MM.1S (cell line): ENCODE measurements at regions not wholly inside any gene's neighbourhood (a gene's known extent, or its start where the extent isn't known, plus 50 kb on each side); places are given as distances from the start of the nearest gene placed in this dataset.

ENCODE experiments used
- DNase-seq: peaks from one replicate; pipeline ENCODE4 v3.0.0-alpha.2; 2015
- H2AFZ ChIP-seq: fragments of 300-600 bp; sonication (generic); 2 replicates; pipeline ENCODE4 v1.6.0; 2016; ENCODE audit warnings: antibody characterized with exemption, low read length
- H3F3A ChIP-seq: fragments of 300-600 bp; sonication (generic); 2 replicates; pipeline ENCODE4 v1.6.1; 2016; ENCODE audit warnings: mild to moderate bottlenecking, antibody characterized with exemption, low read length, moderate library complexity, mixed read lengths; ENCODE audit not compliant: insufficient read depth
- H3K27ac ChIP-seq: fragments of 300-600 bp; sonication (generic); 2 replicates; pipeline ENCODE4 v1.5.1; 2016; ENCODE audit warnings: mild to moderate bottlenecking, low read length
- H3K27me3 ChIP-seq: fragments of 300-600 bp; sonication (generic); replicated peaks from 2 replicates; pipeline ENCODE4 v1.6.0; 2016; ENCODE audit warnings: low read length; ENCODE audit not compliant: insufficient read depth
- H3K36me3 ChIP-seq: fragments of 300-600 bp; sonication (generic); replicated peaks from 2 replicates; pipeline ENCODE4 v1.6.1; 2016; ENCODE audit warnings: mild to moderate bottlenecking, low read length, mixed read lengths; ENCODE audit not compliant: insufficient read depth
- H3K4me1 ChIP-seq: fragments of 300-600 bp; sonication (generic); 2 replicates; pipeline ENCODE4 v1.6.1; 2016; ENCODE audit warnings: low read length, mixed read lengths
- H3K4me2 ChIP-seq: fragments of 300-600 bp; sonication (generic); 2 replicates; pipeline ENCODE4 v1.6.0; 2016; ENCODE audit warnings: low read depth, low read length
- H3K4me3 ChIP-seq: fragments of 300-600 bp; sonication (generic); 2 replicates; pipeline ENCODE4 v1.5.1; 2016; ENCODE audit warnings: low read length, mixed read lengths
- H3K79me2 ChIP-seq: fragments of 300-600 bp; sonication (generic); 2 replicates; pipeline ENCODE4 v1.6.1; 2016; ENCODE audit warnings: mixed run types, low read length, mixed read lengths
- H3K9ac ChIP-seq: fragments of 300-600 bp; sonication (generic); 2 replicates; pipeline ENCODE4 v1.6.1; 2016; ENCODE audit warnings: low read length, mixed read lengths
- H3K9me2 ChIP-seq: fragments of 300-600 bp; sonication (generic); replicated peaks from 2 replicates; pipeline ENCODE4 v1.6.1; 2016; ENCODE audit warnings: mild to moderate bottlenecking, low read length, mixed read lengths; ENCODE audit not compliant: insufficient read depth
- H3K9me3 ChIP-seq: fragments of 300-600 bp; sonication (generic); replicated peaks from 2 replicates; pipeline ENCODE4 v1.6.1; 2016; ENCODE audit warnings: mild to moderate bottlenecking, low read length, mixed read lengths; ENCODE audit not compliant: insufficient read depth
- H4K20me1 ChIP-seq: fragments of 300-600 bp; sonication (generic); 2 replicates; pipeline ENCODE4 v1.6.1; 2016; ENCODE audit warnings: mild to moderate bottlenecking, low read length, moderate library complexity, mixed read lengths; ENCODE audit not compliant: insufficient read depth
- CTCF ChIP-seq: fragments of 300-600 bp; sonication (generic); IDR thresholded peaks from 2 replicates; pipeline ENCODE4 v1.5.1; 2016; ENCODE audit warnings: antibody characterized with exemption, low read length, mixed read lengths
- EZH2 ChIP-seq: fragments of 300-600 bp; sonication (generic); optimal IDR thresholded peaks from 2 replicates; pipeline ENCODE3; 2017; ENCODE audit warnings: low read depth, mild to moderate bottlenecking, antibody characterized with exemption, low read length, mixed read lengths
- EZH2phosphoT487 ChIP-seq: fragments of 300-600 bp; sonication (generic); IDR thresholded peaks from 2 replicates; pipeline ENCODE4 v1.6.1; 2018; ENCODE audit warnings: antibody characterized with exemption, low read length

GRCh38 chr14:55745906-55746305, 165.9 kb downstream of the KTN1 start:
- DNase-seq: no peak
- TF ChIP-seq CTCF: no peak
- no peak for TF ChIP-seq EZH2phosphoT487
- no peak for TF ChIP-seq EZH2
- Histone ChIP-seq H3K9me3 (no peaks in the 10 kb centered on the region), H2AFZ (no peak overlapping the region), H3F3A (no peaks in the 10 kb centered on the region), H3K27ac (no peak overlapping the region), H3K4me1 (no peaks in the 10 kb centered on the region), H3K36me3 (no peaks in the 10 kb centered on the region), H3K27me3 (no peaks in the 10 kb centered on the region), H3K9me2 (no peaks in the 10 kb centered on the region), H4K20me1 (no peaks in the 10 kb centered on the region), H3K79me2 (no peaks in the 10 kb centered on the region), H3K4me3 (no peak overlapping the region), H3K4me2 (no peak overlapping the region), H3K9ac (no peak overlapping the region)

GRCh38 chr14:55746558-55746957, 166.6 kb downstream of the KTN1 start:
- H4K20me1 ChIP-seq: no peaks in the 10 kb centered on the region
- H3K4me1 ChIP-seq: no peaks in the 10 kb centered on the region
- TF ChIP-seq EZH2 (no peak), EZH2phosphoT487 (no peak), CTCF (no peak)
- no peak overlapping the region for H3K9ac ChIP-seq
- H2AFZ ChIP-seq: no peak overlapping the region
- no peaks in the 10 kb centered on the region for H3K36me3 ChIP-seq
- H3F3A ChIP-seq: no peaks in the 10 kb centered on the region
- no peak overlapping the region for H3K4me2 ChIP-seq
- no peaks in the 10 kb centered on the region for H3K9me3 ChIP-seq
- no peak overlapping the region for H3K4me3 ChIP-seq
- H3K27ac ChIP-seq: no peak overlapping the region
- no peaks in the 10 kb centered on the region for H3K9me2 ChIP-seq
- H3K27me3 ChIP-seq: no peaks in the 10 kb centered on the region
- no peaks in the 10 kb centered on the region for H3K79me2 ChIP-seq
- DNase-seq: no peak

GRCh38 chr14:55747186-55747585, 167.2 kb downstream of the KTN1 start:
- Histone ChIP-seq H3K9ac (no peak overlapping the region), H3K4me3 (no peak overlapping the region), H3K79me2 (no peaks in the 10 kb centered on the region), H4K20me1 (no peaks in the 10 kb centered on the region), H3K27ac (no peak overlapping the region), H3K9me2 (no peaks in the 10 kb centered on the region), H3K9me3 (no peaks in the 10 kb centered on the region), H3K4me2 (no peak overlapping the region), H3K4me1 (no peaks in the 10 kb centered on the region), H3K27me3 (no peaks in the 10 kb centered on the region), H2AFZ (no peak overlapping the region), H3K36me3 (no peaks in the 10 kb centered on the region), H3F3A (no peaks in the 10 kb centered on the region)
- no peak for TF ChIP-seq EZH2
- no peak for TF ChIP-seq EZH2phosphoT487
- TF ChIP-seq CTCF: no peak
- DNase-seq: no peak
